ENCODE measurements at regions not wholly inside any gene's neighbourhood (a gene's known extent, or its start where the extent isn't known, plus 50 kb on each side); places are given as distances from the start of the nearest gene placed in this dataset.

DNA sequence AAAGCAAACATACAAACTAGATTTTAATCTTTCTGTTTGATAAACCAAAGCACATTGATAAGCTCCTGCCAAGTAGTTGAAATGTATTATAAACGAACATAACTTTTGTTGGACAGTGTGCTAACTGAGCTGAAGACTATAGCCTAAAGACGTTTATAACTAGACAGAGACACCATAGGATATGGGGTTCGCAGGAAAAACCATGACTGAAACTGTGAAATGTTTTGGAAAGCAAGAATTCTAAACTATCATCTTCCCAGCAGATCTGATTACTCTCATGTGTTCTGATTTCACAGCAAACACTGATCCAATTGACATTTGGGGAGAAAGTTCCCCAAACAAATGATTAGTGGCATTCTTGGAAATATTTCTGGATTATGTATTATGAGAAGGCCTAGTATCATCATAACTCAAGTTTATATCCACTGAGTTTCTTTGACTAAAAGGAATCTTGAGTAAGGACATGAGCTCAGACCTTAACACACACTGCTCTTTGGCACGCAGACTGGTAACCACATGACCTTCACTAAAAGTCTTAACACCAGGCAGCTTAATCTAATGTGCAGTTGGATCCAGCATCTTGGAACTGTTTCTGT lies 375.2 kb downstream of the ZNF608 start:
- no peak for DNase-seq (ENCODE audit: low read depth)

GRCh38 chr5:124370601-124371000 lies 375.8 kb downstream of the ZNF608 start:
- DNase-seq (ENCODE audit: low read depth), result no peak

DNA sequence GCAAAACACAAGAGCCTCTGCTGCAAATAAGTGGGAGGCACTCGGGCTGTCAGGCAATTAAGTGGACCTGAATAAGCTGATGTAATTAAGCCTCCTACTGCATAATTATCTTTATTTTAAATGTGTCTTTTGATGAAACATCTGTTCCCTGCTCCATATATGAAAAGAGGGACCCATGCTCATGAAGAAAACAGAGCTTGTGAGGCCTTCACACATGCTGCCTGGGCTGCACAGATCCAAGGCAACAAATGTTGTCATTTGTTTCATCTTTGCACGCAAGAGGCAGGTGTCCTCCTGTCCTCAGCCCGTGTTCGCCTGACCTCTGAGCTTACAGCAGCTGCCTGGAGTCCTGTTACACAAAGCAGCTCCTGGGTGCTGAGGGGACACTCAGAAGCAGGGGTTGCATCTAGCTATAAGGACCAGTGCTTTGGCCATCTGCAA lies 381.1 kb downstream of the ZNF608 start:
- DNase-seq (ENCODE audit: low read depth), result no peak

DNA sequence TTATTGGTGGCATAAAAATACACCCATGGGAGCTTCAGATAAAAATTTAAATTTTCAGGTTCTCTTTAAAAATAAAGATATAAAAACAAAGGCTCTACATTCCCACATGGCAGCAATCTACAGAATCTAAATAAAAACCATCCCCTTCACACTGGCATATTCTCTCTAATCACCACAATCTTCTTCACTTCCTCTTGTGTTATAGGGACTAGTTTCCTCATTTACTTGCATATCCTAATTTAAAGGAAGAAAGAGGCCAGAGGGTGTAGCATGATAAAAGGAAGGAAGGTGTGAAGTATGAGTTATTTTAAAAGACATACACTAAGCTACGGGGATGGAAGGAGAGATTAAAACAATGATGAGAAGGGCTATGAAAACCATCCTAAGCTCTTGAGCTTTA lies 390.5 kb downstream of the ZNF608 start:
- DNase-seq (ENCODE audit: low read depth), result no peak

- no peak for DNase-seq (ENCODE audit: low read depth)
Measured at GRCh38 chr5:124353016-124353415, 393.4 kb downstream of the ZNF608 start.

GRCh38 chr5:124352312-124352711 lies 394.1 kb downstream of the ZNF608 start:
- no peak for DNase-seq (ENCODE audit: low read depth)

DNA sequence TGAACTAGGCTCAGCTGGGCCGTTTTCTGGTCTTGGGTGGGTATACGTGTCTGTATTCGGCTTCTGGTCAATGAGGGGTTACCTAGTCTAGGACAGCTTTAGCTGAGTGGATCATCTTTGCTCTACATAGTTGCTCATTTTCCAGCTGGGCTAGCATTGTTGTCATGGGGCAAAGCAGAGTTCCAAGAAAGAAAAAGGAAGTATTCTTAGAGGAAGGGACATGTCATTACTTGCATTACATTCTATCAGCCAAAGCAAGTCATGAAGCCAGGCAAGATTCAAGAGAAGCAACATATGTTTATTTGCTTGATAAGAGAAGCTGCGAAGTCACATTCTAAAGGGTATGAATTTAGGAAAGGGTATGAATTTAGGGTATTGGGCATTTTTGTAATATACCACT lies 396.5 kb downstream of the ZNF608 start:
- no peak for DNase-seq (ENCODE audit: low read depth)

GRCh38 chr5:124343451-124343867 lies 403.0 kb downstream of the ZNF608 start:
- no peak for DNase-seq (ENCODE audit: low read depth)

GRCh38 chr5:124342986-124343385 lies 403.5 kb downstream of the ZNF608 start:
- no peak for DNase-seq (ENCODE audit: low read depth)

GRCh38 chr5:124342584-124342983 lies 403.9 kb downstream of the ZNF608 start:
- no peak for DNase-seq (ENCODE audit: low read depth)

DNA sequence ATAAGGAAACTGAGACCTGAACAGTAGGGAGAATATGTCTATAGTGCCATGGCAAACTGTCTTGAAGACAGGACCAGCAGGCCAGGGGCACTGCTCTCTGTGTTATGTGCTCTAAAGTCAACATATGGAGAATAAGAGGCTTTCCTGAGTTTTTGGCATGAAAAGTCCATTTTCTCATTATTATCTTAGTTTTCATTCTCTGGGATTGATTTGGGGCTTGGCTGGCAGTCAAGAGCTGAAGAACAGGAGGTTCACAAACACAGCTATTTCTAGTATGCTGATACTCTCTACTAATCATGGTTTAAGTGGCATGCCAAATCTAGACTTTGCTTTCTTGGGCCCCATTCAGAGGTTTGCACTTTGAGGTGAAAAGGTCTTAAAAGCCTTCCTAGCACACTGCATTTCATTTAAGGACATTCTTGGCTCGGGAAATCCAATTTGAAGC lies 404.4 kb downstream of the ZNF608 start:
- no peak for DNase-seq (ENCODE audit: low read depth)

DNA sequence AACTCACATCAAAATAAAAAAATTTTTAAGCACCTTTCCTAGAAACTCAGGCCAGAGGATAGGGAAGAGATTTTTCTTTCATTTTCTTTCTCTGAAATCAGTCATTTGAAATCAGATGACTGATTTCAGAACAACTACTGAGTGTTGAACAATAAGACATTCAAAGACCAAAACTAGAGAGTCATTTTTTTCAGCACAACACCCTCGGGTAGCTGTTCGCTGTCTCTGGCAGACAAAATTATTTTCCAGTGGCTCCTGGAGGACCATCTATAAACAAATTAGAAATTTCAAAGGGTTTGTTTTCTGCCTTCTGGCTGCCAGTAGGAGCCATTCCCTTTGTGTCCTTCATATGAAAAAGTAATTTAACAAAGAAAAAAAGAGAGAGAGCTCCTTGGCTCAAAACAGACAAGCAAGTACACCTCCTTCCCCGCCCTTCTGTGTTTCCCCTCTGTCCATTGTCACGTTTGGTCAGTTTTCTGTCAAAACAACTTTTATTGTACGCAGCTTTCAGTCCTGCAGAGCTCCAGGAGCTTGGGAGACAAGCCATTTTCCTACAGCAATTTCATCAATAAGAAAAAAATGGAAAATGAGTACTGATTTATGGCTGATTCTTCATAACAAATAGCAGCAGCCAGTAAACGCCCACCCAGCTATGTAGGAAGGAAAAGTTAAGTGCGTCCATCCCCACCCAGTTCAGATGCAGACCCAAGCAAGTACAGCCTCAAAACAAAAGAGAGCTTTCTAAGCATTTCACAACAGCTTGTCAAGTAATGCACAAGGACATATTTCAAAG lies 405.2 kb downstream of the ZNF608 start:
- no peak for DNase-seq (ENCODE audit: low read depth)

GRCh38 chr5:124337996-124338395 lies 408.4 kb downstream of the ZNF608 start:
- DNase-seq (ENCODE audit: low read depth), result no peak

DNA sequence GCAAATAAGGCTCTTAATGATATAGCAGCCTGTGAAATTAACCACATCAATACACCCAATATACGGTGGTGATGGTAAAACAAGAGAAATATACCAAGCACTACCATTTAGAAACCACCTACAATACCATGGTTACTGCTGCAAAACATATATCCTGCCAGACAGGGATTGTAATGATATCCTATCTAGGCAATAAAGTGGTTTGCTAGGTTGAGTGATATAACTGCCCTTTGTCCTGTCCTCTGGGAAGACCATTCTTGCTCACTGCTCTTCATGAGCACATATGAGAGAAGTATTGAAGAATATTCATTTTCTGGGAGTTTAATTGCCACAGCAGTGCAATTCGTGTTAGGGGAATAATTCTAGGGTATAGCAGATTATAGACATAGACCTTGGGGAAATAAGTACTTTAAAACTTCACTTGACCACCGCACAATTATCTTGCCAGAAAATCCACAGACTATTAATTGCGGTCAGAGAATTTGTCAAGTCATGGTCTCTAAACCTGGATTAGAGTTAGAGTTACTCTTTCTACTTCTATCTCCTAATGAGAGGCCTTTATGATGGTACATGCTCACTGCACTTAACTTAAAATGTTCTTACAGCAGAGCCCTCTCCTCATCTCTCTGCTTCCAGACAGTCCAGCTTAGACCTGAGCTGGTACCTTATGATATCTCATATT lies 413.0 kb downstream of the ZNF608 start:
- no peak for DNase-seq (ENCODE audit: low read depth)

- DNase-seq (ENCODE audit: low read depth), result no peak
Measured at GRCh38 chr5:124332273-124332672, 414.2 kb downstream of the ZNF608 start.

DNA sequence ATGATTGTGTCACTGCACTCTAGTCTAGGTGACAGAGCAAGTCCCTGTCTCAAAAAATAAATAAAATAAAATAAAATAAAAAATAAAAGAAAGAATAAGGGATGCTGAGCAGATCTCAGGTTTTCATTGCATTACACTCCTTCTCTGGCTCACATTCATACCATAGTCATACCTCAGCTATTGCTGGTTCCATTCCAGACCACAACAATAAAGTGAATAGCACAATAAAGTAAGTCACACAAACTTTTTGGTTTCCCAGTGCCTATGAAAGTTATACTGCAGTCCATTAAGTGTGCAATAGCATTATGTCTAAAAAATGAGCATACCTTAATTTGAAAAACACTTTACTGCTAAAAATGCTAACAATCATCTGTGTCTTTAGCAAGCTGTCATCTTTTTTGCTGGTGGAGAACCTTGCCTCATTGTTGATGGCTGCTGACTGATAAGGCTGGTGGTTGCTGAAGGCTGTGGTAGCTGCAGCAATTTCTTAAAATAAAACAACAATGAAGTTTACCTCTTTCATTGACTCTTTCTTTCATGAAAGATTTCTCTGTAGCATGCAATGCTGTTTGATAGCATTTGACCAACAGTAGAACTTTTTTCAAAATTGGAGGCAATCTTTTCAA lies 415.7 kb downstream of the ZNF608 start:
- DNase-seq (ENCODE audit: low read depth), result no peak

- no peak for DNase-seq (ENCODE audit: low read depth)
Measured at GRCh38 chr5:124328201-124328600, 418.2 kb downstream of the ZNF608 start.

GRCh38 chr5:124318661-124319060 lies 427.8 kb downstream of the ZNF608 start:
- no peak for DNase-seq (ENCODE audit: low read depth)

- no peak for DNase-seq (ENCODE audit: low read depth)
Measured at GRCh38 chr5:124317451-124317850, 429.0 kb downstream of the ZNF608 start.

GRCh38 chr5:124315741-124316415 lies 430.6 kb downstream of the ZNF608 start:
- DNase-seq (ENCODE audit: low read depth), result no peak

- no peak for DNase-seq (ENCODE audit: low read depth)
Measured at GRCh38 chr5:124310453-124310852, 436.0 kb downstream of the ZNF608 start.

Measured in activated T-helper 9 cell treated with anti-CD3 and anti-CD28 coated beads, Interleukin-2, amount 50 U/mL, for 16 hours (primary cell).